ENCODE measurements at regions not wholly inside any gene's neighbourhood (a gene's known extent, or its start where the extent isn't known, plus 50 kb on each side); places are given as distances from the start of the nearest gene placed in this dataset.

DNA sequence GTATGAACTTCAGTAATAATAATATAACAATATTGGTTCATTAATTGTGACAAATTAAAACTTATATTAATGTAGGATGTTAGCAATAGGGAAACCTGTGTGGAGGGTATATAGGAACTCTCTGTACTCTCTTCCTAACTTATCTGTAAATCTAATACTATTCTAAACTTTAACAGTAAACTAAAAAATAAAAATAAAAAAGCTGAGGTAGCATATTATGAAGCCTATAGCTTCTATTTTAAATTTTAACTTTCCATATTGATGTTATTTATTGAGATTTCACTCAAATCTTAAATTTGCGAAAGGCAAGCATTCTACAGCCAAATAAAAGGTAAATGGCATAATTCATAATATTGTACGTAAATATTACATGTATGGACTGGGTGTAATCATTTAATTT, 326.4 kb downstream of the MEI4 start:
- no peaks in the 10 kb centered on the region for H3K4me1 ChIP-seq (ENCODE audit: low read depth)
- no peak overlapping the region for H3K4me3 ChIP-seq
- H3K9me3 ChIP-seq: peaks cover 16% of the 10 kb centered on the region
- H3K36me3 ChIP-seq (ENCODE audit: low read depth): no peaks in the 10 kb centered on the region
- TF ChIP-seq, protein P1, sequence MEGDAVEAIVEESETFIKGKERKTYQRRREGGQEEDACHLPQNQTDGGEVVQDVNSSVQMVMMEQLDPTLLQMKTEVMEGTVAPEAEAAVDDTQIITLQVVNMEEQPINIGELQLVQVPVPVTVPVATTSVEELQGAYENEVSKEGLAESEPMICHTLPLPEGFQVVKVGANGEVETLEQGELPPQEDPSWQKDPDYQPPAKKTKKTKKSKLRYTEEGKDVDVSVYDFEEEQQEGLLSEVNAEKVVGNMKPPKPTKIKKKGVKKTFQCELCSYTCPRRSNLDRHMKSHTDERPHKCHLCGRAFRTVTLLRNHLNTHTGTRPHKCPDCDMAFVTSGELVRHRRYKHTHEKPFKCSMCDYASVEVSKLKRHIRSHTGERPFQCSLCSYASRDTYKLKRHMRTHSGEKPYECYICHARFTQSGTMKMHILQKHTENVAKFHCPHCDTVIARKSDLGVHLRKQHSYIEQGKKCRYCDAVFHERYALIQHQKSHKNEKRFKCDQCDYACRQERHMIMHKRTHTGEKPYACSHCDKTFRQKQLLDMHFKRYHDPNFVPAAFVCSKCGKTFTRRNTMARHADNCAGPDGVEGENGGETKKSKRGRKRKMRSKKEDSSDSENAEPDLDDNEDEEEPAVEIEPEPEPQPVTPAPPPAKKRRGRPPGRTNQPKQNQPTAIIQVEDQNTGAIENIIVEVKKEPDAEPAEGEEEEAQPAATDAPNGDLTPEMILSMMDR (IDR thresholded peaks at IDR 0.05): no peak
- DNase-seq (no peak), ATAC-seq (no peak)
- intact Hi-C loops (cut with DNase I, micrococcal nuclease): no loop called here

DNA sequence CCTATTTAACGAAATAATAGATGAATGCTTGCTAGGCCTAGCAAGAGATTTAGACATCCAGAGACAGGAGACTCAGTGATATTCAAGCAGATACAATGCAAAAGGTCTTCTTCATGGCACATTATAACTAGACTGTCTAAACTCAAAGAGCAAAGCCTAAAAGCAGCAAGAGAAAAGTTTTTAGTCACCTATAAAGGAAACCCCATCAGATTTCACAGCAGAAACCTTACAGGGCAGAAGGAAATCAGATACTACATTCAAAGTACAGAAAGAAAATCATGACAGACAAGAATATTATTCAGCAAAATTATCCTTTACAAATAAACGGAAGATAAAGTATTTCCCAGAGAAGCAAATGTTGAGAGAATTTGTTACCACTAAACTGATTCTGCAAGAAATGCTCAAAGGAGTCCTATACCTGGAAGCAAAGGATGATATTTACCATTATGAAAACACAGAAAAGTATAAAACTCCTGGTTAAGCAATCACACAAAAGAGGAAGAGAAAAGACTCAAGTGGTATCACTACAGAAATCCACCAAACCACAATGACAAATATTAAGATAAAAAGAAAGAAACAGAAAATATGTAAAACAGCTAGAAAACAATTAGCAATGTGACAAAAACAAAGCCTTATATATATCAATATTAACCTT, 333.7 kb downstream of the MEI4 start:
- H3K4me1 ChIP-seq (ENCODE audit: low read depth): no peaks in the 10 kb centered on the region
- TF ChIP-seq, protein P1 (IDR thresholded peaks at IDR 0.05): no peak
- DNase-seq (no peak), ATAC-seq (no peak)
- peaks cover 16% of the 10 kb centered on the region for H3K9me3 ChIP-seq
- intact Hi-C loops (cut with DNase I, micrococcal nuclease): no loop called here
- no peak overlapping the region for H3K4me3 ChIP-seq
- no peaks in the 10 kb centered on the region for H3K36me3 ChIP-seq (ENCODE audit: low read depth)

DNA sequence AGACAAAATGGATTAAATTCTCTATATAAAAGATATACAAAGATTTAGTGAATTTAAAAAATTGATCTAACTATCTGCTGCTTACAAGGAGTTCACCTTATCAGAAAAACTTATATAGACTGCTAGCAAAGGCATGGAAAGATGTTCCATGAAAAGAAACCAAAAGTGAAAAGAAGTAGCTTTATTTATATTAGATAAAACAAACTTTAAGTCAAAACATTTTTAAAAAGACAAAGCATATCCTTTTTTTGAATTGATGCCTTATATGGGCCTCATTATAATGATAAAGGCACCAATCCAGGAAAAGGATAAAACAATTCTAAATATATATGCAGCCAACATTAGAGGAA, 334.2 kb downstream of the MEI4 start:
- H3K4me3 ChIP-seq: no peak overlapping the region
- TF ChIP-seq, protein P1 (IDR thresholded peaks at IDR 0.05): no peak
- intact Hi-C loops (cut with DNase I, micrococcal nuclease): no loop called here
- H3K4me1 ChIP-seq (ENCODE audit: low read depth): no peaks in the 10 kb centered on the region
- no peak for DNase-seq
- no peaks in the 10 kb centered on the region for H3K36me3 ChIP-seq (ENCODE audit: low read depth)
- no peak for ATAC-seq
- peaks cover 16% of the 10 kb centered on the region for H3K9me3 ChIP-seq

DNA sequence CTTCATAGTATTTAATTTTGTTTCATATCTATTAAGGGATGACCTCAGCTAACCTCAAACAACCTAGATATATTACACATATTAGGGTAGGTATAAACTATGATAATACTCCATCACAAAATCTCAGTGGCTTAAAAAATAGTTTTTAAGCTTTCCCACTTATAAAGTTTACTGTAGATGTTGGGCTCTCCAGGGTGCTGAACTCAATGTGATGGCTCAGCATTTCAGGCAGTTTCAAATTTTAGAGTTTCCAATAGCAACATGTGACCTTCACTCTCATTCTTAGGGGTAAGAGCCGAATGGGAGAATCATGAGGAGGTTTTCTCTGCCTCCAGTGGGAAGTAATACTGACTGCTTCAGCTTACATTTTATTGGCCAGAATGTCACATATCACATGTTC, 357.3 kb downstream of the MEI4 start:
- DNase-seq (no peak), ATAC-seq (no peak)
- Histone ChIP-seq H3K36me3 (ENCODE audit: low read depth) (no peaks in the 10 kb centered on the region), H3K9me3 (peaks cover 8% of the 10 kb centered on the region), H3K4me3 (no peak overlapping the region), H3K4me1 (ENCODE audit: low read depth) (no peaks in the 10 kb centered on the region)
- intact Hi-C loops (cut with DNase I, micrococcal nuclease): no loop called here
- TF ChIP-seq, protein P1 (IDR thresholded peaks at IDR 0.05): no peak

DNA sequence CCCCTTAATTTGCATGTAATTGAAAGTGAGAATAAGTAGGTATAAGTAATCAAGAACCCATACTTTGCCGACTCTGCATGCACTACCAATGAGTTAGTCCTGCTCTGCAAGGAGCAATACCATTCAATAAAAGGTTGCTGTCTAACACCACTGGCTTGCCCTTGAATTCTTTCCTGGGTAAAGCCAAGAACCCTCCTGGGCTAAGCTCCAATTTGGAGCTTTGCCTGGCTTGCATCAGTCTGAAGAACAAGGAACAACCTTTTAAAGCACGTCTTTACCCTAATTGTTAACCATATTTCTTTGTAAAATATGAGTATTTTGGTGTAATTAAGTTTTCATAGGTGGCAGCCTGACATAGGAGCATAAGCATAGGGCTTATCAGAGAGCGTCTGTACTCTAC, 367.7 kb downstream of the MEI4 start:
- no peaks in the 10 kb centered on the region for H3K9me3 ChIP-seq
- intact Hi-C loops (cut with DNase I, micrococcal nuclease): no loop called here
- ATAC-seq (no peak), DNase-seq (no peak)
- no peaks in the 10 kb centered on the region for H3K36me3 ChIP-seq (ENCODE audit: low read depth)
- H3K4me1 ChIP-seq (ENCODE audit: low read depth): no peaks in the 10 kb centered on the region
- TF ChIP-seq, protein P1 (IDR thresholded peaks at IDR 0.05): no peak
- no peak overlapping the region for H3K4me3 ChIP-seq

DNA sequence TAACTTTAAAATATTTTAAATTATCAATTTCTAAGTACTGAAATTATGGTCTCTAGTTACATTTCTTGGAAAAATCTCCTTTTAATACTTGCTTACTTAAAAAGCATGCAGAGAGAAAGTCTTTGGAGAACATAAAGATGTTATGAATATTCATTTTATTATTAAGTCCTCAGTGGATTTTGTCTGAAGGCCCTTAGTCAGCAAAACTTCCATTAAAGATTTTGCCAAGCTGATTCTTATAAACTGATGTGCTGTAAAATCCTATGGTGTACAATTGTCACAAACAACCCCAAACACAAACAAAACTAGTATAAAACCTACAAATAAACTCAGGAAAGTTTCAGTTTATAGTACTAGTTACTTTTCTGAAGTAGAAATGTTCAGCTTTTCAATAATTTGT, 372.7 kb downstream of the MEI4 start:
- TF ChIP-seq, protein P1 (IDR thresholded peaks at IDR 0.05): no peak
- H3K4me3 ChIP-seq: no peak overlapping the region
- no peak for ATAC-seq
- H3K9me3 ChIP-seq: peaks cover 4% of the 10 kb centered on the region
- DNase-seq: no peak
- intact Hi-C loops (cut with DNase I, micrococcal nuclease): no loop called here
- no peaks in the 10 kb centered on the region for H3K36me3 ChIP-seq (ENCODE audit: low read depth)
- H3K4me1 ChIP-seq (ENCODE audit: low read depth): no peaks in the 10 kb centered on the region

All from mucosa of descending colon (tissue), 3 donors.